Heart left ventricle (tissue), 13 donors: ENCODE measurements at regions not wholly inside any gene's neighbourhood (a gene's known extent, or its start where the extent isn't known, plus 50 kb on each side); places are given as distances from the start of the nearest gene placed in this dataset.

Experiments used
- POLR2A ChIP-seq, 2 donors: fragments of 450-650 bp; IDR thresholded peaks; one replicate each; pipeline ENCODE4 v1.6.1; 2017; ENCODE audit warnings: antibody characterized with exemption in 2 of 2, mild to moderate bottlenecking in 2 of 2, moderate library complexity in 2 of 2
- TF ChIP-seq, protein P1 (sequence below), 12 donors: fragments of 200-600 bp; sonication (generic) in 4 of 12; IDR thresholded peaks; one replicate each; pipeline versions ENCODE4 v1.5.0 to v1.8.0; 2018 to 2022; ENCODE audit warnings: antibody characterized with exemption in 12 of 12, mild to moderate bottlenecking in 5 of 12
- donor health status: ischemic (EF 13 %, LVEDD 7.1; RV severe dilation, severe dysfunction).
- donor health status: DM: no; HTN: yes; CAD: no.
- donor health status: DM: no; HTN: no; CAD: no.
- donor health status: ischemic (EF 25% LVEDD 6.9; RV normal size, moderate dysfunction).
- donor health status: ischemic (EF 25% LVEDD 5.7; RV mildly dilated, moderate dysfunction).
- donor health status: ischemic (EF 35%, LVEDD 5.7; RV mildly dilated, moderate dysfunction).
- donor health status: nonischemic (EF 11% LVEDD 7.7; RV severe dilation, severe dysfunction).
- donor health status: DM: yes; HTN: yes; CAD: no.
- donor health status: PGD.
- donor health status: ischemic (EF 29% LVEDD 5.4; RV normal size, mild dysfunction).
- donor health status: nonischemic (EF 23%, LVEDD 6.1; RV moderate dilation, normal function).

DNA sequence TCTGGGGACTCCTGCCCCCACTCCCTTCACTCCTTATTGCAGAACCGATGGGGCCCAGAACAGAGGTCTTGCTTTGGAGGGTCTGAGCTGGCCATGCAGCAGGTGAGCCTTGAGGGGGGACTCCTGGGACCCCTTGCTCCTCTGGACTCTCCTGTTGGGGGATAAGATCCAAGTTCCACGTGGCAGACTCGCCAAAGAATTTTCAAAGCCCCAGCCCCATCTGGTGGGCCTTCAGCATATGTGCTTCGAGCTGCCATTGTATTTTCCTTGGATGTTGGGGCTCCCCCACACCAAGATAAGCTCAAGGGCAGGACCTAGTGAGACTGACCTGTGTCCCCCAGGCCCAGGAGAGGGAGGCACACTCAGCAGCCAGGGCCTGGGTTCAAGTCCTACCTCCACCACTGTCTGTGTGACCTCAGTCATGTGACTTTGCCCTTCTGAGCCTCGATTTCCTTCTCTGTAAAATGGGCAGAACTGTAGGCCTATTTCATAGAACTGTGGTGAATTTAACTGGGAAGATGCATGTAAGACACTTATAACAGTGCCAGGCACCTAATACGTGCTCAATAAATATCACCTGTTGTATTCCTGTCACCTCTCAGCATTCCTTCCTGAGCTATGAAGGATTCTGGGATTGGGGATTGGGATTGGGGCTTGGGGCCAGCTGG lies 115.5 kb downstream of the VEGFA start:
- TF ChIP-seq, protein P1, sequence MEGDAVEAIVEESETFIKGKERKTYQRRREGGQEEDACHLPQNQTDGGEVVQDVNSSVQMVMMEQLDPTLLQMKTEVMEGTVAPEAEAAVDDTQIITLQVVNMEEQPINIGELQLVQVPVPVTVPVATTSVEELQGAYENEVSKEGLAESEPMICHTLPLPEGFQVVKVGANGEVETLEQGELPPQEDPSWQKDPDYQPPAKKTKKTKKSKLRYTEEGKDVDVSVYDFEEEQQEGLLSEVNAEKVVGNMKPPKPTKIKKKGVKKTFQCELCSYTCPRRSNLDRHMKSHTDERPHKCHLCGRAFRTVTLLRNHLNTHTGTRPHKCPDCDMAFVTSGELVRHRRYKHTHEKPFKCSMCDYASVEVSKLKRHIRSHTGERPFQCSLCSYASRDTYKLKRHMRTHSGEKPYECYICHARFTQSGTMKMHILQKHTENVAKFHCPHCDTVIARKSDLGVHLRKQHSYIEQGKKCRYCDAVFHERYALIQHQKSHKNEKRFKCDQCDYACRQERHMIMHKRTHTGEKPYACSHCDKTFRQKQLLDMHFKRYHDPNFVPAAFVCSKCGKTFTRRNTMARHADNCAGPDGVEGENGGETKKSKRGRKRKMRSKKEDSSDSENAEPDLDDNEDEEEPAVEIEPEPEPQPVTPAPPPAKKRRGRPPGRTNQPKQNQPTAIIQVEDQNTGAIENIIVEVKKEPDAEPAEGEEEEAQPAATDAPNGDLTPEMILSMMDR (IDR thresholded peaks at IDR 0.05) = no peak
- no peak for TF ChIP-seq POLR2A (IDR thresholded peaks at IDR 0.05)
